PC-9 (cell line): ENCODE measurements at regions not wholly inside any gene's neighbourhood (a gene's known extent, or its start where the extent isn't known, plus 50 kb on each side); places are given as distances from the start of the nearest gene placed in this dataset.

Experiments
- BruUV-seq: library from RNA; stranded (reverse); fragments of 400-500 nt; replicated peaks from 2 replicates; lab custom pipeline; 2021; lab: Mats Ljungman, UMichigan
- CTCF ChIA-PET: fragments of 300-600 bp; sonication (Branson Sonifier 250); formaldehyde crosslinking; loops from one replicate; lab custom pipeline; 2022; ENCODE audit warnings: antibody characterized with exemption; lab: Charles Lee
- POLR2A ChIA-PET: fragments of 300-600 bp; sonication (Branson Sonifier 250); formaldehyde crosslinking; loops from one replicate; lab custom pipeline; 2022; ENCODE audit warnings: antibody characterized with exemption; ENCODE audit not compliant: unreplicated experiment; lab: Charles Lee
- DNase-seq, 2 experiments: peaks; one replicate each; pipeline versions ENCODE4 v3.0.0 to v3.0.0-alpha.2; 2015 to 2022; ENCODE audit warnings: mixed read lengths in 1 of 2
- H2AFZ ChIP-seq: fragments of 200-600 bp; sonication (generic); 2 replicates; pipeline ENCODE4 v1.8.1; 2017; ENCODE audit warnings: antibody characterized with exemption
- H3F3A ChIP-seq: fragments of 200-600 bp; sonication (generic); 2 replicates; pipeline ENCODE4 v1.8.1; 2017; ENCODE audit warnings: antibody characterized with exemption, mild to moderate bottlenecking, low read depth; ENCODE audit not compliant: insufficient read depth
- H3K27ac ChIP-seq: fragments of 200-600 bp; sonication (generic); 2 replicates; pipeline ENCODE4 v1.6.1; 2016; ENCODE audit warnings: mixed run types
- H3K27me3 ChIP-seq: fragments of 200-600 bp; sonication (generic); 2 replicates; pipeline ENCODE4 v1.6.1; 2016; ENCODE audit warnings: low read depth, mixed run types; ENCODE audit not compliant: insufficient read depth
- H3K36me3 ChIP-seq: fragments of 200-600 bp; sonication (generic); 2 replicates; pipeline ENCODE4 v1.6.1; 2016; ENCODE audit warnings: low read depth, mixed run types
- H3K4me1 ChIP-seq: fragments of 200-600 bp; sonication (generic); replicated peaks from 2 replicates; pipeline ENCODE4 v1.6.1; 2016; ENCODE audit warnings: mixed run types; ENCODE audit not compliant: insufficient read depth
- H3K4me2 ChIP-seq: fragments of 200-600 bp; sonication (generic); 2 replicates; pipeline ENCODE4 v1.6.1; 2017; ENCODE audit warnings: mixed run types
- H3K4me3 ChIP-seq: fragments of 200-600 bp; sonication (generic); 2 replicates; pipeline ENCODE4 v1.6.1; 2016; ENCODE audit warnings: mixed run types
- H3K79me2 ChIP-seq: fragments of 200-600 bp; sonication (generic); 2 replicates; pipeline ENCODE4 v1.6.1; 2017; ENCODE audit warnings: low read depth, mixed run types
- H3K9me2 ChIP-seq: fragments of 200-600 bp; sonication (generic); 2 replicates; pipeline ENCODE4 v1.8.1; 2017; ENCODE audit warnings: mild to moderate bottlenecking; ENCODE audit not compliant: insufficient read depth
- H3K9me3 ChIP-seq: fragments of 200-600 bp; sonication (generic); 2 replicates; pipeline ENCODE4 v1.8.1; 2016; ENCODE audit warnings: low read depth; ENCODE audit not compliant: insufficient read depth
- H4K20me1 ChIP-seq: fragments of 200-600 bp; sonication (generic); 2 replicates; pipeline ENCODE4 v1.8.1; 2017; ENCODE audit not compliant: insufficient read depth
- EZH2 ChIP-seq: fragments of 200-600 bp; sonication (generic); IDR thresholded peaks from 2 replicates; pipeline ENCODE4 v1.8.0; 2017; ENCODE audit warnings: antibody characterized with exemption, low read depth
- intact Hi-C: fragments of 100-400 bp; cut with micrococcal nuclease; formaldehyde crosslinking; loops from one replicate; pipeline ENCODE4 v1.10.0; 2022; ENCODE audit not compliant: unreplicated experiment
- TF ChIP-seq, protein P1 (sequence below): fragments of 200-600 bp; sonication (generic); conservative IDR thresholded peaks from 2 replicates; pipeline ENCODE4 v1.6.1; 2017; ENCODE audit warnings: mixed run types, antibody characterized with exemption, mild to moderate bottlenecking, moderate library complexity

DNA sequence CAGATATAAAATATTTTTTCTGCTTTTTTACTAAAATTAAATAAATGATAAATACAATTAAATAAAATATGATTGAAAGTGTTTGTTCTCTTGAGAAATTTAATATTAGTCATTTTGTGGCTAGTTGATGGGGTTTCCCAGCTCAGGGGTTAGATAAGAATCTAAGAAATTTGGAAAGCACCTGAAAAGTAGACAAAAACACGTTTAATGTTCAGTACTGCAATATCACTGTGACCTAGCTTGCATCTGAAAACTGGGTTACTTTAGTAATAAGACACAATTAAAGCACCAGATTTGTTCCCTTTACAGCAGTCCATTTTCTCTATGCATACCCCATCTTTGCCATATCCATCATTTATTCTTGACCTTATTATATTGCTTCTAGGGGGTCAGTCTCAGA, 1454.8 kb upstream of the SPRY2 start:
- Histone ChIP-seq H3K36me3 (no peaks in the 10 kb centered on the region), H3K4me2 (no peak overlapping the region), H3K79me2 (no peaks in the 10 kb centered on the region), H3F3A (no peaks in the 10 kb centered on the region), H3K9me3 (no peaks in the 10 kb centered on the region), H2AFZ (no peak overlapping the region), H3K4me1 (no peaks in the 10 kb centered on the region), H4K20me1 (no peaks in the 10 kb centered on the region), H3K9me2 (no peaks in the 10 kb centered on the region), H3K4me3 (no peak overlapping the region), H3K27me3 (no peaks in the 10 kb centered on the region), H3K27ac (no peak overlapping the region)
- POLR2A ChIA-PET, result no interaction called here
- no peak for TF ChIP-seq EZH2
- TF ChIP-seq, protein P1, sequence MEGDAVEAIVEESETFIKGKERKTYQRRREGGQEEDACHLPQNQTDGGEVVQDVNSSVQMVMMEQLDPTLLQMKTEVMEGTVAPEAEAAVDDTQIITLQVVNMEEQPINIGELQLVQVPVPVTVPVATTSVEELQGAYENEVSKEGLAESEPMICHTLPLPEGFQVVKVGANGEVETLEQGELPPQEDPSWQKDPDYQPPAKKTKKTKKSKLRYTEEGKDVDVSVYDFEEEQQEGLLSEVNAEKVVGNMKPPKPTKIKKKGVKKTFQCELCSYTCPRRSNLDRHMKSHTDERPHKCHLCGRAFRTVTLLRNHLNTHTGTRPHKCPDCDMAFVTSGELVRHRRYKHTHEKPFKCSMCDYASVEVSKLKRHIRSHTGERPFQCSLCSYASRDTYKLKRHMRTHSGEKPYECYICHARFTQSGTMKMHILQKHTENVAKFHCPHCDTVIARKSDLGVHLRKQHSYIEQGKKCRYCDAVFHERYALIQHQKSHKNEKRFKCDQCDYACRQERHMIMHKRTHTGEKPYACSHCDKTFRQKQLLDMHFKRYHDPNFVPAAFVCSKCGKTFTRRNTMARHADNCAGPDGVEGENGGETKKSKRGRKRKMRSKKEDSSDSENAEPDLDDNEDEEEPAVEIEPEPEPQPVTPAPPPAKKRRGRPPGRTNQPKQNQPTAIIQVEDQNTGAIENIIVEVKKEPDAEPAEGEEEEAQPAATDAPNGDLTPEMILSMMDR, result no peak
- BruUV-seq, result no TSS peak
- CTCF ChIA-PET, result interaction anchor here (0.7 kb wide), 1 partner anchor 11 kb away, joined by 3 read pairs; no protein-coding TSS in a partner anchor
- intact Hi-C loops, result no loop called here
- DNase-seq, result no peak

DNA sequence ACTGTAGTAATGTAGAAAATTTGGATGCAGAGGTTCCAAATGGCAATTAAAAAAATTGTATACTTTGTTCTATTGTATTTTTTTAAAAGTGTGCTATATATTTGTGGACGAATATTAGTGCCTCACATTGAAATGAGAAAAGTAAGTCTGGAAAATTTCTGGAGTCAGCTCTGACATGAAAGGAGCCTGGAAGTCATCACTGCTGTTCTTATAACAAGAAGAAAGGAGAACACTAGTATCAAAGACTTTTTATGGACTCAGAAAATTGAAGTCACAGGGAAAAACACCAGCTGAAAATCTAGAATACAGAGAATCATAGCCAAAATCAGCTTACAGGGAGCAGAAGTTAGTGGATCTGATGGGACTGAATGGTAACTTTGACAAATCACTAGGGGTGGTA, 1450.7 kb upstream of the SPRY2 start:
- Histone ChIP-seq H3K27me3 (no peaks in the 10 kb centered on the region), H3F3A (no peaks in the 10 kb centered on the region), H3K9me2 (no peaks in the 10 kb centered on the region), H3K4me2 (no peak overlapping the region), H3K9me3 (no peaks in the 10 kb centered on the region), H4K20me1 (no peaks in the 10 kb centered on the region), H3K36me3 (no peaks in the 10 kb centered on the region), H3K4me3 (no peak overlapping the region), H3K4me1 (no peaks in the 10 kb centered on the region), H3K79me2 (no peaks in the 10 kb centered on the region), H2AFZ (no peak overlapping the region), H3K27ac (no peak overlapping the region)
- TF ChIP-seq EZH2, result no peak
- TF ChIP-seq, protein P1, result no peak
- CTCF ChIA-PET, result no interaction called here
- POLR2A ChIA-PET, result no interaction called here
- intact Hi-C loops, result no loop called here
- DNase-seq, result no peak
- BruUV-seq, result no TSS peak

DNA sequence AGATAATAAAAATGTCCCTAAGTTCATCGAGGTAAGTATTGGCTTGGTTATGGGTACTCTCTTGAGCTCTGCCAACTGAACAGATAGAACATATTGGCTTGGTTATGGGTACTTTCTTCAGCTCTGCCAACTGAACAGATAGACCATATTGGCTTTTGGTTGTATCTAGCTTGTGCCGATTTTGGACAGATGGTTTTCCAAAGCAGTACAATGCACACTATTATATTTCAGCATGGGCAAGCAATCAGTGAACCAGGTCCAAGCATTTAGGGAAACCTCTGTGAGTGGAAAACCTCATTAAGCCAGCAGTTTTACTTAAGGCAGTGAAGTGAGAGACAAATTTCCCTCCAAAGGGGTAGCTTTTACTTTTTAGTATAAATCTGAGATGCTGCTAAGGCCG, 1440.5 kb upstream of the SPRY2 start:
- intact Hi-C loops, result no loop called here
- H3K27me3 ChIP-seq, result no peaks in the 10 kb centered on the region
- H3K9me3 ChIP-seq, result no peaks in the 10 kb centered on the region
- H3K27ac ChIP-seq, result no peak overlapping the region
- ChIA-PET CTCF (no interaction called here), POLR2A (no interaction called here)
- TF ChIP-seq, protein P1, result no peak
- TF ChIP-seq EZH2, result no peak
- no TSS peak for BruUV-seq
- no peaks in the 10 kb centered on the region for H3K36me3 ChIP-seq
- no peaks in the 10 kb centered on the region; the same call in 1 of the 2 replicates for H3K9me2 ChIP-seq
- H3K4me3 ChIP-seq, result no peak overlapping the region
- no peaks in the 10 kb centered on the region for H3K79me2 ChIP-seq
- no peaks in the 10 kb centered on the region for H3F3A ChIP-seq
- no peak for DNase-seq
- H4K20me1 ChIP-seq, result no peaks in the 10 kb centered on the region
- H2AFZ ChIP-seq, result no peak overlapping the region
- H3K4me2 ChIP-seq, result no peak overlapping the region
- no peaks in the 10 kb centered on the region for H3K4me1 ChIP-seq
